Gastrocnemius medialis (tissue), 4 donors: ENCODE measurements at regions not wholly inside any gene's neighbourhood (a gene's known extent, or its start where the extent isn't known, plus 50 kb on each side); places are given as distances from the start of the nearest gene placed in this dataset.

Experiments
- ATAC-seq, 2 donors: fragments of 150-250 bp; one replicate each; pipeline ENCODE4 v1.9.1; 2016
- DNase-seq, 2 donors: peaks; one replicate each; pipeline ENCODE4 v3.0.0-alpha.2; 2019
- H3K27ac ChIP-seq, 4 donors: fragments of 200-600 bp; sonication (generic); 1 replicate in 1 of 4; 2 replicates in 3 of 4; pipeline ENCODE4 v1.5.1; 2016 to 2018; ENCODE audit warnings: mild to moderate bottlenecking in 2 of 4, moderate library complexity in 1 of 4
- H3K27me3 ChIP-seq, 3 donors: fragments of 200-600 bp; sonication (generic) in 2 of 3; 1 replicate in 1 of 3; 2 replicates in 2 of 3; pipeline versions ENCODE4 v1.5.1 to v1.6.0; 2016 to 2019; ENCODE audit warnings: mild to moderate bottlenecking in 1 of 3, moderate library complexity in 1 of 3
- H3K36me3 ChIP-seq, 2 donors: fragments of 200-600 bp; sonication (generic) in 1 of 2; one replicate each; pipeline ENCODE4 v1.5.1; 2017 to 2018
- H3K4me1 ChIP-seq, 2 donors: fragments of 200-600 bp; sonication (generic) in 1 of 2; one replicate each; pipeline ENCODE4 v1.5.1; 2016 to 2017; ENCODE audit warnings: mild to moderate bottlenecking in 2 of 2
- H3K4me3 ChIP-seq, 4 donors: fragments of 200-600 bp; sonication (generic) in 3 of 4; 1 replicate in 1 of 4; 2 replicates in 3 of 4; pipeline ENCODE4 v1.5.1; 2016 to 2019; ENCODE audit warnings: mild to moderate bottlenecking in 2 of 4
- H3K9me3 ChIP-seq, 3 donors: fragments of 200-600 bp; sonication (generic) in 2 of 3; 1 replicate in 1 of 3; 2 replicates in 2 of 3; pipeline ENCODE4 v1.5.1; 2016 to 2019
- CTCF ChIP-seq, 5 experiments: fragments of 450-650 bp in 3 of 5; fragments of 200-600 bp in 2 of 5; sonication (generic) in 2 of 5; IDR thresholded peaks in 4 of 5; conservative IDR thresholded peaks in 1 of 5; 1 replicate in 4 of 5; 2 replicates in 1 of 5; pipeline ENCODE4 v1.5.1; 2016 to 2019; ENCODE audit warnings: antibody characterized with exemption in 5 of 5, mild to moderate bottlenecking in 3 of 5, moderate library complexity in 3 of 5
- POLR2A ChIP-seq, 2 donors: fragments of 450-650 bp; IDR thresholded peaks; one replicate each; pipeline ENCODE4 v1.6.1; 2017; ENCODE audit warnings: antibody characterized with exemption in 2 of 2, mild to moderate bottlenecking in 2 of 2, moderate library complexity in 2 of 2
- in situ Hi-C, 4 donors: fragments of 200-750 bp; cut with MboI; loops; one replicate each; pipeline versions ENCODE4 v1.15.0 to v1.8.0; 2017; ENCODE audit warnings: low sequenced_read_pairs in 4 of 4
- intact Hi-C: fragments of 100-400 bp; cut with DNase I; formaldehyde crosslinking; loops from one replicate; pipeline ENCODE4 v1.15.1; 2023; ENCODE audit warnings: low total_unique reads

GRCh38 chr5:3839151-3839550 is 243.5 kb downstream of the IRX1 start:
- no peaks in the 10 kb centered on the region for H3K4me1 ChIP-seq
- H3K9me3 ChIP-seq: no peaks in the 10 kb centered on the region
- no peak overlapping the region for H3K27ac ChIP-seq
- in situ Hi-C loops: no loop called here
- H3K36me3 ChIP-seq: no peaks in the 10 kb centered on the region
- DNase-seq (no peak), ATAC-seq (no peak)
- H3K4me3 ChIP-seq: no peak overlapping the region
- intact Hi-C loops: no loop called here
- TF ChIP-seq CTCF (IDR thresholded peaks at IDR 0.05 in 4 of 5, conservative IDR thresholded peaks at IDR 0.05 in 1 of 5) (no peak), POLR2A (IDR thresholded peaks at IDR 0.05) (no peak)
- no peaks in the 10 kb centered on the region for H3K27me3 ChIP-seq

- H3K4me3 ChIP-seq: no peak overlapping the region
- H3K4me1 ChIP-seq: no peaks in the 10 kb centered on the region
- H3K36me3 ChIP-seq: no peaks in the 10 kb centered on the region
- intact Hi-C loops: no loop called here
- TF ChIP-seq CTCF (IDR thresholded peaks at IDR 0.05 in 4 of 5, conservative IDR thresholded peaks at IDR 0.05 in 1 of 5): no peak
- TF ChIP-seq POLR2A (IDR thresholded peaks at IDR 0.05): no peak
- in situ Hi-C loops: no loop called here
- no peak overlapping the region for H3K27ac ChIP-seq
- ATAC-seq: no peak
- H3K9me3 ChIP-seq: no peaks in the 10 kb centered on the region
- no peaks in the 10 kb centered on the region for H3K27me3 ChIP-seq
- no peak for DNase-seq
Observed at GRCh38 chr5:3842591-3842990, 247.0 kb downstream of the IRX1 start.

- no peak for DNase-seq
- no peak for ATAC-seq
- intact Hi-C loops: no loop called here
- Histone ChIP-seq H3K36me3 (no peaks in the 10 kb centered on the region), H3K4me1 (no peaks in the 10 kb centered on the region), H3K27me3 (no peaks in the 10 kb centered on the region), H3K27ac (no peak overlapping the region), H3K4me3 (no peak overlapping the region), H3K9me3 (no peaks in the 10 kb centered on the region)
- in situ Hi-C loops: no loop called here
- TF ChIP-seq POLR2A (IDR thresholded peaks at IDR 0.05) (no peak), CTCF (IDR thresholded peaks at IDR 0.05 in 4 of 5, conservative IDR thresholded peaks at IDR 0.05 in 1 of 5) (no peak)
Observed at GRCh38 chr5:3843706-3844105, 248.1 kb downstream of the IRX1 start.

GRCh38 chr5:3844266-3844665 is 248.6 kb downstream of the IRX1 start:
- Histone ChIP-seq H3K27ac (no peak overlapping the region), H3K4me3 (no peak overlapping the region), H3K9me3 (no peaks in the 10 kb centered on the region), H3K4me1 (no peaks in the 10 kb centered on the region), H3K27me3 (no peaks in the 10 kb centered on the region), H3K36me3 (no peaks in the 10 kb centered on the region)
- intact Hi-C loops: no loop called here
- DNase-seq (no peak), ATAC-seq (no peak)
- in situ Hi-C loops: no loop called here
- TF ChIP-seq POLR2A (IDR thresholded peaks at IDR 0.05) (no peak), CTCF (IDR thresholded peaks at IDR 0.05 in 4 of 5, conservative IDR thresholded peaks at IDR 0.05 in 1 of 5) (no peak)

- no peak overlapping the region for H3K27ac ChIP-seq
- in situ Hi-C loops: no loop called here
- TF ChIP-seq CTCF (IDR thresholded peaks at IDR 0.05 in 4 of 5, conservative IDR thresholded peaks at IDR 0.05 in 1 of 5): no peak
- no peak for TF ChIP-seq POLR2A (IDR thresholded peaks at IDR 0.05)
- ATAC-seq (no peak), DNase-seq (no peak)
- intact Hi-C loops: no loop called here
- no peak overlapping the region for H3K4me3 ChIP-seq
- no peaks in the 10 kb centered on the region for H3K4me1 ChIP-seq
- no peaks in the 10 kb centered on the region for H3K9me3 ChIP-seq
- H3K27me3 ChIP-seq: no peaks in the 10 kb centered on the region
- no peaks in the 10 kb centered on the region for H3K36me3 ChIP-seq
Observed at GRCh38 chr5:3845230-3845629, 249.6 kb downstream of the IRX1 start.
